GM19438 (cell line): ENCODE measurements at regions not wholly inside any gene's neighbourhood (a gene's known extent, or its start where the extent isn't known, plus 50 kb on each side); places are given as distances from the start of the nearest gene placed in this dataset.

Experiments
- ATAC-seq: cut with Tn5 transposase; IDR thresholded peaks from one replicate; pipeline ENCODE4 v1.9.1; 2021; ENCODE audit warnings: low read depth; ENCODE audit not compliant: unreplicated experiment

- ATAC-seq: no peak
Measured at GRCh38 chr10:120960725-120961124, 109.6 kb downstream of the WDR11 start.

DNA sequence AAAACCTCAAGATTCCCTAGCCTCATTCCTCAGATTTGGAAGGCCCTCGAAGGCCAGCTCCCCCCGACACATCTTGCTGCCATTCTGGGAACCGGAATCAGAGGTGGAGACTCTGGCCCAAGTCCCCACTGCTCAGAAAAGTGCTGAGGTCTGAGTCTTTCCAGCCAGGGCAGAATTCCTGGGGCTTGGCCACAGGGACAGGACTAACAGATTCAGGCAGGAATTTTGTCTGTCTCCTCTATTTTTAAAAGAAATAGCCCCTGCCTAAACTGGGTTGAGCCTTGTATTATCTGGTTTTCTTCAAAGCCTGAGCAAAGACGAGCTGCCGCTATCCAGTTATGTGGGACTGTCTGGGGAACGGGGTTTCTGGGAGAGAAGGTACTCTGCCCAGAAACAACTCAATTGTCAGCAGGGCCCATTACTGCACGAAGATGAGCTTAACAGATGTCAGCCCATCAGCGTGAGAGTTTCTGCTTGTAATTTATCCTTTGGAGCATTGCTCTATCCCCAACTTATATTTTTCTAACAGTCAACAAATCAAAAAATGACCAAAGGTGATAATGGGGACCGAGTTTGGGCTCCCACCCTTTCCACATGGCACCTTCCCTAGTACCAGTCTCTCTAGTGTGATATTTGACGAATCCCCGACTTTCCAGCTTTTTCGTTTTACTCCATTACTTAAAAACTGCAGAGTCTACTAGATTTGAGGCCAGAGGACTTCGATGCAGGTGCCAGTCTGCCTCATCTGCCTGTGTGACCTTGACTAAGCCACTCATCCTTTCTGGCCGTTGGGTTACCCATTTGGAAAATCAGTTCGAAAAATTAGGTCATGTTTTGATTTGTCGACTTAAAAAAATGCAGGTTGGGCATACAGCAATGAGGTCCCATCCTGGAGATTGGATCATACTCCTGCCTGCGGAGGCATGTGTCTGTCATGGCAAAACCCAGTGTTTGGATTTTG lies 110.9 kb downstream of the WDR11 start:
- ATAC-seq: no peak

DNA sequence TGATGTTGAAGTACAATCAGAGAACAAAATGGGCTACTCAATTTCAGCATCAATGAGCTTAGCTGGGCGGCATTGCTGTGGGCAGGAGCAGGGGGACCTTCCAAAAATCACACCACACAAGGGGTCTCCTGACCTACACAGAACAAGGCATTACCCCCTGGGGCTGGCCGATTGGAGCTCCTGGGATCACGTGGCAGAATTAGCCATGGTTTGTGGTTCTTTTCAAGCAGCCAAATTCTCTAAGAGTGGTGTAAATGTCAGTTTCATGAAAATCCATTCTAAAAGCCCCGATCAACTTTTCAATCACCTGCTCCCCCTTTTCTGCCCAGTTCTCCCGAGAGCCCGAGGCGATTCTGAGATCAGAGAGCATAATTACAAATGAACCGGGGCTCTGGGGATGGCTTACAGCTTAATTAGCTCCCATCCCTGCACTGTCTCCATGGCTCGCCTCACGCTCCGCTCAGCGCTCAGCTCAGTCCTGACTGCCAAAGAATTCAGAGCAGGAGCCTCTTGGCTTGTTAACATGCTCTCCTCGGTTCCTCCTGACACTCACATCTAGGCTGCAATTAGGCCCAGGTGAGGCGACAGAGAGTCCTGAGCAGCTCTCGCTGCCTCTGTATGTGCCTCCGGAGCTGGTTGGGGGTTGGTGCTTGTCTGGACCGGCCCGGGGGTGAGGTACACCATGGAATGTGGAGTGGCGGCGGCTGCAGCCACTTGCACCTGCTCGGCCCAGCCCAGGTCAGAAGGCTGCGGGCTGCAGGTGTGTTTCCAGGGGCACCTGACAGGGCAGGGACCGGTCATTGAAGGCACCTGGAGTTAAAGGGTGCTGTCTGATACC lies 111.8 kb downstream of the WDR11 start:
- no peak for ATAC-seq

GRCh38 chr10:120963594-120964220 lies 112.5 kb downstream of the WDR11 start:
- ATAC-seq: no peak

DNA sequence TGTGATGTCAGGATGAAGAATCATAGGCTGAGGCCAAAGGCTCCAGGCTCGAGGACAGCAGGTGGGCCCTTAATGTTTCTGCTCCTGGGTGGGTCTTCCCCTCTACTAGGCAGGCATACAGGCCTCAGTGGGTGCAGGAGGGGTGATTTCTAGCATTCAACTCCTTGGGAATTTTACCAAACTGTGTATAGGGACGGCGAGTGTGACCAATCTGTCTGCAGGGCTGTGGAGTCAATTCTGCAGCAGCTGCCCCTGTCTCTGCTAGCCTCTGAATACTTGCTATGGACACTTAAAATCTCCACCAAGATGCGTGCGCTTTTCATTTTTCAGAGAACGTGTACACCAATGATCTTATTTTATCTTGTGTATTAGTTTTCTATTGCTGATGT lies 115.5 kb downstream of the WDR11 start:
- no peak for ATAC-seq

GRCh38 chr10:120969219-120969645 lies 118.1 kb downstream of the WDR11 start:
- no peak for ATAC-seq

GRCh38 chr10:120970595-120971529 lies 119.7 kb downstream of the WDR11 start:
- no peak for ATAC-seq

- ATAC-seq: no peak
Measured at GRCh38 chr10:120971671-120972070, 120.5 kb downstream of the WDR11 start.

- no peak for ATAC-seq
Measured at GRCh38 chr10:120972259-120972658, 121.1 kb downstream of the WDR11 start.

- ATAC-seq: no peak
Measured at GRCh38 chr10:120975072-120975867, 124.1 kb downstream of the WDR11 start.

- ATAC-seq: no peak
Measured at GRCh38 chr10:120975868-120976225, 124.7 kb downstream of the WDR11 start.

DNA sequence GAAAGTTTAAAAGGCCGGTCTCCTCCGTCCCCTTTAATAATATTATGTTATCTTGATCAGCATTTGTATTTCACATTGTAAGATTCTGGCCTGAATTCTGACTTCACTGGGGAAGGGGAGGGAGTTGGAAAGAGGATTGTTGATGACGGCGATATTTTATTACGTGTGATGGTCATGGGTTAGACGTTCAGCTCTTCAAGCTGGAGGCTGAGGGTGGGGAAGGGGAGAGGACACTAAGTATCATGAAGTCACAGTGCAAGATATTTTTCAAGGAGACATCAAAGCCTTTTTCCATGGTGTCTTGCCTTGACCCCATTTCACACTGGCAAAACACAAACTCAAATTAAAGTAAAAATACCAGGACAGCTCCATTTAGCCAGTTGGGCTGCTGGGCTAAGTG lies 126.7 kb downstream of the WDR11 start:
- ATAC-seq: no peak

DNA sequence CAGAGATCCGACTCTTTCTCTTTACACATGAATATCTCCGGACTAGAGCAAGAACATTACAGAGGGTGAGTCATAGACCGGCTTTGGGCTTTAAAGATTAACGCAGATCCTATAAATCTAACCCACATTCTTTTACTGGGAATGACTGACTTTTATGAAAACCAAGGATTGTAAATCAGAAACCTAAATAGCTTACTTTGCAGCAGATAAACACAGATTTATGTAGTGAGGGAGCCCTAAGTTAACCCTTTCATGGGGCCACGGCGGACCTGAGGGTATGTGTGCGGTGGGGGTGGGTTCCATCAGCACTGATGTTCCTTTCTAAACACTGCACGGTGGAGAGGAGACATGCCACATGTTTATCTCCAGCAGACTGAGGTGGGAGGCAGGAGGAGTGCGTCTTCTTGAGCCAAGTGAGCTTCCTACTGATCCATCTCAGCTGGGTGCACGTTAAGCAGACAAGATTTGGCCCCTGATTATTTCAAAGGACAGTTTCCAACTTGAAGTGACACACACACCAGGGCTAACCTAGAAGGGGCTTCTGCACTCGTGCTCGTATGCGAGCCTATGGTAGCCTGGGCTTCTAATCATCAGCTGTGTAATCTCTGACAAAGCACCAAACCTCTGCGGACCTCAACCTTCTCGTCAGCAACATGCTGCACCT lies 127.6 kb downstream of the WDR11 start:
- no peak for ATAC-seq

GRCh38 chr10:120979435-120980278 lies 128.5 kb downstream of the WDR11 start:
- ATAC-seq: no peak

DNA sequence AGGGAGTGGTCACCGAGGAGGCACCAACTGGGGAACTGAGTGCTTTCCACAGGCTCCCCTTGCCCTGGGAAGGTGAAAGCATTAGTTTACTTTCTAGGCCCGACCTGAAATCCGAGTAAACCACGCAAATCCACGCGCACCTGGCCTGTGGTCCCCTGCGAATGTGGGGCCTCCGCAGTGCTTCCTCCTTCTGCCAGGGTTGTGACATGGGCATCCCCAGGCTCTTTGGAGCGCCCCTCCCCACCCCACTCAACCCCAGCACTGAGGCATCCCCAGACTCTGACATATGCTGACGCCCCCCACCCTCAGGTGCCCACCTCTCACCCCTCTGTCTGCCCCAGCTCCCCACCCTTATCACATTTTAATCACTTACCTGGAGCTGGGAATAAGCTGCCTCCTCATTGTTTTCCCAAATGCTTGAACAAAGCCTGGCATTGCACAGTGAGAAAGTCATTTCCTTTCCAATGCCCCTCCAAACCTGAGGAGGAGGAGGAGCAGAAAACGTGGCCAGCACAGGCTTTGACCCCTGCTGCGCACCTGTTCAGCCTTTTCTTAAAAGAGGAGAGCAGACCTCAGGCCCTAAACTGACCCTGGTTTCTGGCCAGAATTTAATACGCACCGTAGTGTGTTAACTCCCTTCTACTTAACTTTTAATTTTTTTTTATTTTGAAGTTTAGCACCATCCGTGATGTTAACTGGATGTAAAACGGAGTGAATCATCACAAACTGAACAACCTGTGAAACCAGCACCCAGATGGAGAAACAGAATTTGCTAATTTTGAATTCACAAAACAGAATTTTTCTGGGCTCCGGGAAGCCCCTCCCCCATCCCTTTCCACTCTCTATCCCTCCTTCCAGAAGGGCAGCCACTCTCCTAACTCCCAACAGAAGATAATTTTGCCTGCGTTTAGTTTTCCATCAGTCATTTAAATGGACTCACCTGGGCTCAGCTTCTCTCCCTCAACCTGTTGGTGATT lies 129.4 kb downstream of the WDR11 start:
- no peak for ATAC-seq

GRCh38 chr10:120981601-120982391 lies 130.6 kb downstream of the WDR11 start:
- ATAC-seq: no peak
